GM06990 (cell line): ENCODE measurements at regions not wholly inside any gene's neighbourhood (a gene's known extent, or its start where the extent isn't known, plus 50 kb on each side); places are given as distances from the start of the nearest gene placed in this dataset.
"Not testable (repeated sequence)": the region's sequence is repeated elsewhere in the genome, so short reads cannot be mapped to it uniquely, and the experiment has no call there.

ENCODE experiments used
- DNase-seq: peaks from one replicate; pipeline ENCODE4 v3.0.0-alpha.2; 2011; ENCODE audit not compliant: insufficient read length; ENCODE audit errors: extremely low read depth
- H3K27me3 ChIP-seq: replicated peaks from 2 replicates; pipeline ENCODE4 v1.6.0; 2011; ENCODE audit warnings: low read length; ENCODE audit not compliant: control insufficient read depth, insufficient read depth
- H3K36me3 ChIP-seq: 2 replicates; pipeline ENCODE4 v1.5.1; 2011; ENCODE audit warnings: low read length; ENCODE audit not compliant: control insufficient read depth, insufficient read depth
- H3K4me3 ChIP-seq: replicated peaks from 2 replicates; pipeline ENCODE4 v1.5.1; 2011; ENCODE audit warnings: low read depth, mild to moderate bottlenecking, control low read depth, low read length
- TF ChIP-seq, protein P1 (sequence below): IDR thresholded peaks from 2 replicates; pipeline ENCODE4 v1.5.1; 2011; ENCODE audit warnings: low read length, control low read depth, mild to moderate bottlenecking, inconsistent platforms; ENCODE audit not compliant: insufficient read depth, poor library complexity, severe bottlenecking

DNA sequence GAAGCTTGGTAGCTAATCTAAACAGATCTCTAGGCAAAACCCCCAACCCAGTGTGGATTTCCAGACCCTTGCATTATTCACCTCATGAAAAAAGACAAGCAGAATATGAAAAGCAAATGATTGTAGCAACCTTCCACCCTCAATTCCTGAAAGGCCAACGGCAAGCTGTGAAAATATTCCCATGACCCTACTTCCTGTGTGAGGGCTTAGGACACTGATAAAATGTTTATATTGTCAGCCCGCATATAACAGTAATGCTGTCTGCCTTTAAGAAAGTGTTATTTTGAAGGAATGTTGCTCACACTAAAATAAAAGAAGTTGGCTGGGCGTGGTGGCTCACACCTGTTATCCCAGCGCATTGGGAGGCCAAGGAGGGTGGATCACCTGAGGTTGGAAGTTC is 233.5 kb upstream of the NRIP1 start:
- TF ChIP-seq, protein P1, sequence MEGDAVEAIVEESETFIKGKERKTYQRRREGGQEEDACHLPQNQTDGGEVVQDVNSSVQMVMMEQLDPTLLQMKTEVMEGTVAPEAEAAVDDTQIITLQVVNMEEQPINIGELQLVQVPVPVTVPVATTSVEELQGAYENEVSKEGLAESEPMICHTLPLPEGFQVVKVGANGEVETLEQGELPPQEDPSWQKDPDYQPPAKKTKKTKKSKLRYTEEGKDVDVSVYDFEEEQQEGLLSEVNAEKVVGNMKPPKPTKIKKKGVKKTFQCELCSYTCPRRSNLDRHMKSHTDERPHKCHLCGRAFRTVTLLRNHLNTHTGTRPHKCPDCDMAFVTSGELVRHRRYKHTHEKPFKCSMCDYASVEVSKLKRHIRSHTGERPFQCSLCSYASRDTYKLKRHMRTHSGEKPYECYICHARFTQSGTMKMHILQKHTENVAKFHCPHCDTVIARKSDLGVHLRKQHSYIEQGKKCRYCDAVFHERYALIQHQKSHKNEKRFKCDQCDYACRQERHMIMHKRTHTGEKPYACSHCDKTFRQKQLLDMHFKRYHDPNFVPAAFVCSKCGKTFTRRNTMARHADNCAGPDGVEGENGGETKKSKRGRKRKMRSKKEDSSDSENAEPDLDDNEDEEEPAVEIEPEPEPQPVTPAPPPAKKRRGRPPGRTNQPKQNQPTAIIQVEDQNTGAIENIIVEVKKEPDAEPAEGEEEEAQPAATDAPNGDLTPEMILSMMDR: no peak
- no peak for DNase-seq
- no peaks in the 10 kb centered on the region for H3K27me3 ChIP-seq
- H3K36me3 ChIP-seq: no peaks in the 10 kb centered on the region
- H3K4me3 ChIP-seq: no peak overlapping the region

DNA sequence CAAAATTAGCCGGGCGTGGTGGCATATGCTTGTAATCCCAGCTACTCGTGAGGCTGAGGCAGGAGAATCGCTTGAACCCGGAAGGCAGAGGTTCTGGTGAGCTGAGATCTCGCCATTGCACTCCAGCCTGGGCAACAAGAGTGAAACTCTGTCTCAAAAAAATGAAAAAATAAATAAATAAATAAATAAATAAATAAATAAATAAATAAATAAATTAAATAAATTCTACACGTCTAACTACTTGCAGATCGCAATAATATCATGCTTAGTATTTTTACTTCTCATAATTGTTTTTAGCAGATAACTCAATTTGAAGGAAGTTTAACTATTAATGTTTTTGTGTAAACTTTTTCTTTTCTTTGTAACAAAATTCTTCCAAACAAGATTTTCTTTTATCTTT is 234.0 kb upstream of the NRIP1 start:
- not testable (repeated sequence) for H3K27me3 ChIP-seq, H3K36me3 ChIP-seq, H3K4me3 ChIP-seq, DNase-seq

DNA sequence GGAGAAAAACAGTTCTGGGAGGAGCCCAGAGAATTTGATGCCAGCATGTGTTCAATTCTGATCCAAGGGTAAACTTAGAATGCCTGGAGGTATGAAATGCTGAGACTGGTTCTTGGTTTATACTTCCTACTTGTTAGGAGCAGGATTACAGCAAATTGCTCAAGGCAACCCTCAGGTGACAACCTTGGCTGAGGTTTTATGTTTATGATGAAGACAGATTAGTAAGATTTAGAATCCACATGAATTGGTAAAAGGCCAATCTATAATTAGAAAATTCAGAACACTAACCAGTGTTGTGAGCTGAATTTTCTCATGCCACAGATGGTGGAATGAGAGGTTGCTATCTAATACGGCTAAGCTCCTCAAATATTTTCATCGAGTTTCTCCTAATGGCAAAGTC is 235.3 kb upstream of the NRIP1 start:
- Histone ChIP-seq H3K4me3 (no peak overlapping the region), H3K27me3 (no peaks in the 10 kb centered on the region), H3K36me3 (no peaks in the 10 kb centered on the region)
- TF ChIP-seq, protein P1: no peak
- DNase-seq: no peak

DNA sequence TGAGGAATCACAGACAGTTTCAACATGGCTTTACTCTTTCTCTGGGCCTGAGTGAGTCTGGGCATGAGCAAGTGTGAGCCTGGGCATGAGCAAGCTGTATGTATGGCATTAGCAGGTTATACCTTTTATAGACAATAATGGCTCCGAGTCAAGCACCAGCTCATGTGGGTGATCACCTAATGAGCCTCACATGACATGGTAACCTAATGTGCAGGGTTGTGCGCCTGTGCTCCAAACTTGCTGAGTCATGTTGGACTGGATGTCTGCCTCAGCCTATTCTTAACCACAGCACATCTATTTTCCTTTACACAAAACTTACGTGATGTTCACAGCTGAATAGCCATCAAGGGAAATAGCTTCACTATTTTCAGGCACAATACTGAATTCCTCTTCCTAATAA is 236.2 kb upstream of the NRIP1 start:
- H3K27me3 ChIP-seq: no peaks in the 10 kb centered on the region
- no peak for DNase-seq
- H3K4me3 ChIP-seq: no peak overlapping the region
- H3K36me3 ChIP-seq: no peaks in the 10 kb centered on the region
- TF ChIP-seq, protein P1: no peak

DNA sequence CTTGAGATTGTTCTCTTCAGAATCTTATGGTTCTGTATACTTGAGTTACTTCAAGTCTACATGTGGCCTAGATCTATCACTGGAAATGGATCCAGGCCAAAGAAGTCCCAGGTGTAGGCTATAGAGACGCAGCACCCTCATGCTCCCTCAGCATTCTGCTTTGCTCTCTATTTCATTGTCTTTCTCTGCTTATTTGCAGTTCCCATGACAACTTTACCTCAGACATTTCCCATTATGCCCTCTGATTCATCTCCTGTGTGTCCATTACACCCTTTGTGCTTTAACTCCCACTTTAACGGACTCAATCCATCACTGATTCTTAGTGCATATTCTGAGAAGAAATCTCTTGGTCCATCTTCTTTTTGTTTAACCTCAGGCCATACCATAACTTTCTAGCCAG is 236.9 kb upstream of the NRIP1 start:
- no peaks in the 10 kb centered on the region for H3K36me3 ChIP-seq
- no peak for DNase-seq
- TF ChIP-seq, protein P1: no peak
- no peaks in the 10 kb centered on the region for H3K27me3 ChIP-seq
- H3K4me3 ChIP-seq: no peak overlapping the region

DNA sequence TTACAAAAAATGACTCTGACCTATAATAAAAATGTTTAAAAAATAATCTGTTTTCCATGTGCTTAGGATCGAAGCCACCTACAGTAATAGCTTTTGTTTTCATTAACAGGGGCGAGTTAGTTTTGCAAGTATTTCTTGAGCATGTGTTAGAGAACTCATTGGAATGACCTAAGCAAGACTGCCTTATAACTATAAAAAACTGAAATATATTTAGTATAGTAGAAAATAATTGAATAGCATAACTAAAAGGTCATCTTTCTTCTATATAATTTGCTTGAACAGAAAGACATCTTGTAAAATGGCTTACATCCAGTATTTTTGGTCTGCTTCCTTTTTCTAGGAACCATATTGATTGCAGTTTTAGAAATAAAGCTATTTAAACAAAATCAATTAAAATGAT is 241.5 kb upstream of the NRIP1 start:
- H3K4me3 ChIP-seq: no peak overlapping the region
- H3K36me3 ChIP-seq: no peaks in the 10 kb centered on the region
- H3K27me3 ChIP-seq: no peaks in the 10 kb centered on the region
- no peak for DNase-seq
- TF ChIP-seq, protein P1: no peak
